Activated CD8-positive, alpha-beta memory T cell treated with anti-CD3 and anti-CD28 coated beads, Interleukin-2, amount 50 U/mL, for 48 hours (primary cell): ENCODE measurements at regions not wholly inside any gene's neighbourhood (a gene's known extent, or its start where the extent isn't known, plus 50 kb on each side); places are given as distances from the start of the nearest gene placed in this dataset.
"Not testable (repeated sequence)": the region's sequence is repeated elsewhere in the genome, so short reads cannot be mapped to it uniquely, and the experiment has no call there.

Source experiments
- DNase-seq: peaks from one replicate; pipeline ENCODE4 v3.0.0-alpha.2; 2020

DNA sequence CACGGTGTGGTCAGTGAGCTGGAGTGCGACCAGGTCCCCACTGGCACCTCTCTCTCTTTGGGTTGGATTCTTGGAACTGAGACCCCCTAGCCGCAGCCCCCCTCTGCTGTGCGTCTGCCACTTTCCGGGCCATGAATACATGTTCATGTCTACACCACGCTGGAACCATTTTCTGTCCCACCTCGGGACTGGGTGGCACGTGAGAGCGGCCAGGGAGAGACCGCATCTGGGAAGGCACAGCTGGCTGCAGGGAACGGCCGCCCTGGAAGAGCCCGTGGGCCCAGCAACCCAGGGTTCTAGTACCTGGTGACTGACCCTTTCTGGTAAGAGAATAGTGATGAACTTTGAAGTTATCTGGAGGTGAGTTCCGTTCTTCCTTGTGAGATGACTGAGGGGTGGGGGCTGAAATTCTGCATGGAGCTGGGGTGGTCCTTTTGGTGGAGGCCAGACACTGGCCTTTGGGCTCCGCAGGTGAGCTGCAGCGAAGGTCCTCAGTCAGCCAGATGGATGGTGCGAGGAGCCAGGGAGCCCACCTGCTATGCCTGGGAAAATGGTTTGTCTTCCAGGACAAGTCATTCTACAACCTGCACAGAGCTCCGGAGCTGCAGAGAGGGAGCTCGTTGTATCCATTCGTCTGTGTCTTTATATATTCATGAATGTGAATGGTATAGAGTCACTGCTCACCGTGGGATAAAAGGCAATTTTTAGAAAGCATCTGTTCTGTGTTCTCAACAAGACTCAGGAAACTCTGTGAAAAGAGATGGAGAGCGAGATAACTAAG lies 223.5 kb downstream of the NDUFA10 start:
- DNase-seq = peak; percentile 12

- DNase-seq = peak; percentile 8
Measured at GRCh38 chr2:239800785-239801386, 224.3 kb downstream of the NDUFA10 start.

GRCh38 chr2:239797316-239797715 lies 227.8 kb downstream of the NDUFA10 start:
- no peak for DNase-seq

DNA sequence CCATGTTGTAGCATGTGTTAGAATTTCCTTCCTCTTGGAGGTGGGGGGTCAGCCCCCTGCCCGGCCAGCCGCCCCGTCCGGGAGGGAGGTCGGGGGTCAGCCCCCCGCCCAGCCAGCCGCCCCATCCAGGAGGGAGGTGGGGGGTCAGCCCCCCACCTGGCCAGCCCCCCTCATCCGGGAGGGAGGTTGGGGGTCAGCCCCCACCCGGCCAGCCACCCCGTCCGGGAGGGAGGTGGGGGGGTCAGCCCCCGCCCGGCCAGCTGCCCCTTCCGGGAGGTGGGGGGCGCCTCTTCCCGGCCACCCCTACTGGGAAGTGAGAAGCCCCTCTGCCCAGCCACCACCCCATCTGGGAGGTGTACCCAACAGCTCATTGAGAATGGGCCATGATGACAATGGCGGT lies 229.4 kb downstream of the NDUFA10 start:
- not testable (repeated sequence) for DNase-seq

GRCh38 chr2:239793836-239794235 lies 231.3 kb downstream of the NDUFA10 start:
- peak; percentile 18 for DNase-seq

DNA sequence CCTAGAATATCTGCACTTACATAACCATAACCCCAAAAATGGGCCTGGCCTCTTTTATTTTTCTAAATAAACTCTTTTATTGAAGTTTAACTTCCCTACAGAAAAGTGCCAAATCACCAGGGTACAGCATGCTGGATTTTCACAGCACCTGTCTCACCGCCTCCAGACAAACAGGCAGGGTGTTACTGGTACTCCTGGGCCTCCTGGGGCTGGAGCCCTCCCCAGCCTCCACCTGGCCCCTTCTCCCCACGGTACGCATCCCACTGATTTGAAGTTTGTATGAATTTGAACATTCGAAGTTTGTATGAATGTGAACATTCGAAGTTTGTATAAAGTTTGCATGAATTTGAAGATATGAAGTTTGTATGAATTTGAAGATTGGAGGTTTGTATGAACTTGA lies 232.1 kb downstream of the NDUFA10 start:
- peak; percentile 10 for DNase-seq

DNA sequence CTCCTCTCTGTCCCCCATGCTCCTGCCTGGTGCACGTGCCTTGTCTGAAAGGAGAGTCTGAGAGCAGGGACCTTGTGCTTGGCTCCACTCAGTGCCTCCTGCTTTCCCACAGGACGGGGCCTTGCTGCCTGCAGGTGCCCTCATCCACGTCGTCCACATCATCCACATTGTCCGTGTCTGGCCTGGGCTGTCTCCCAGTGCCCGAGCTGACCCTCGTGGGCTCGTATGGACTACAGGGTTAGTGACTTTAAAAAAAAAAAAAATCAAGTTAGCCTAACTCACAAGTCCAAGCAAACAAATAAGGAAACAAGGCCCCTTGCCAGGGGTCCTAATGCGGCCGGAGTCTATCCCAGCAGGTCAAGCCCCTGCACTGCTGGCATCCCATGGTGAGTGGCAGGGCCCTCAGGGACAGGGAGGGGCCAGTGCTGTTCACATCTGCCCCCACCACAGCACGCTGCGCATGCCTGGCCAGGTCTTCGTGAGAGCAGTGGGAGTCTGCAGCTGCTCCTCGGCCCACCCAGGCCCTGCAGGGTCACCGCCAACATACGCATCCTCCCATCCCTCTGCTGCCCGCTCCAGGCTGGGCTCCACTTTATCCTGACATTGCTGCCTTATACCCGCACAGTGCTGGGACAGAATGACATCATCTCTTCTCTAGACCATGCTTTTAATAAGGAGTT lies 232.6 kb downstream of the NDUFA10 start:
- peak; percentile 30 for DNase-seq

DNA sequence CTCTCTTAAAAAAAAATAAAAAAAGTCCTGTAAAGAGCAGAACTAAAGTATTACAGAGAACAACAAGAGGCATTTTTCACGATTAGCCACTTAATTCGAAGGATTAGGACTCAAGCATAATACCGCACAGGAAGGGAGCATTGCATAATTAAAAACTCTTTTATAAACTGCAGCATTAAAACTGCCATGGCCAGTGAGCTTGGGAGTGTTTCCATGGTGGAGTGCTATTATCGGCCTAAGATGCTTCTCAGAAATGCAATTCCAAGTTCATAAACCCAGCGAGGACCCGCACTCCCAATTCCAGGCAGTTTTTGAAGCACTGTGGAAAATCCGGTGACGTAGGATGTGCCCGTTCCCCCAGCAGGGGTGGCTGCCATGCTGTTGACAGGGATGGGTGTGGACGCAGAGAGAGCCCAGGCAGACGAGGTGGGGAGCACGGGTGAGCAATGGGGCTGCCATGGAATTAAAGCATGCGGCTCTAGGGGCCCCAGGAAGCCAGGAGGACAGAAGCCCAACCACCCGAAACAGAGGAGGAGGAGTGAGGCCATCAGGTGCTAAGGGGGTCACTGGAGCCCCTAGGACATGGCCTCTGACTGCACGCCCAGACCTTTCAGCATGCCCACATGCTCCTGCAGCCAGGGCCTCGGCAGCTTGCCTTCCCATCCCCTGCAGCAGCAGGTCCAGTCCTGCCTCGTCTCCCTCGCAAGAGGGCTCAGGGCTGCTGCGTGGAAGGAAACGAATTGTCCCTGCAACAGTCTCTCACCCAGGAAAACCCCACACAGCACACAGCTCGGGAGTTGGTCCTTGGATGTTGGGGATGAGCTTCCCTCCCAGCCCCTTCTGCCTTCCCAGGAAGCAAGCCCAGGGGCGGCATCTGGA lies 233.4 kb downstream of the NDUFA10 start:
- DNase-seq = peak; percentile 20

GRCh38 chr2:239790721-239791120 lies 234.4 kb downstream of the NDUFA10 start:
- peak; percentile 30 for DNase-seq

GRCh38 chr2:239790313-239790712 lies 234.8 kb downstream of the NDUFA10 start:
- DNase-seq = peak; percentile 33

DNA sequence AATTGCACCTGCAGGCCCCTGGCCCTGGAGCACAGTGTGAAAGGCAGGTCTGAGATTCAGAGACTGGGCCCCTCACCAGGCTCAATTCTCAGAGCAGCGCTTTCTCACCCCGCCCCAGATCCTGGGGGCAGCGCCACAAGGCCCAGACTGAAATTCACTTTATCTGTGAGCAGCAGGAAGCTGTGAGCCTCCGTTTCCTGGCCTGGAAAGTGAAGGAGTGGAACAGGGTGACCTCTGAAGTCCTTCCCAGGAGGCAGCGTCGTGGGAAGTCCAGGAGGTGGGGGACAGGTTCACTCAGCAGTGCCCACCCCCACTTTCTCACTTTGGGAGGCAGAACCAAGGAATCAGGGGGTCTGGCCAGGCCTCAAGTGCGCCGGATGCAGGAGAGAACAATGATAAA lies 235.4 kb downstream of the NDUFA10 start:
- peak; percentile 13 for DNase-seq

DNA sequence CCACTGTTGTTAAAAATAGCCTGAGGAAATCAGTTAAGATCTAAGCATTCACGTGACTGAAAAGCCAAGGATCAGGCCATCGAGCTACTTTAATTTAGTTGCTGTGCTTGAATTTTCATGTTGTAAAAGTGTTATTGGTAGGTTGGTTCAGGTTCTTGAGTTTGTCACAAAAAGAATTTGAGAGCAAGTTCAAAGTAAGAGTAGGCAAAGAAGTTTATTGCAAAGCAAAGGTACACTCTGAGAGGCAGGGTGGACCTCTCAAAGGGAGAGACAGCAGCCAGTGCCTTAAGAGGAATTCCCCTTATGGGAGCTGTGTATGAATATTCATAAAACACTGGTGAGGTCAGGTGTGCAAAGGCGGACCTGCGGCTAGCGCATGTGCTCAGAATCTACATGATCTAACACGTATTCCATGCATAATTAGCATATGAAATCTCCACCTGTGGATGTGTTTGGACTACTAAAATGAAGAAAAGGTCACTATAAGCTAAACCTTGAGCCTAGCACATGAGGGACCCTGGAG lies 236.5 kb downstream of the NDUFA10 start:
- peak; percentile 7 for DNase-seq

DNA sequence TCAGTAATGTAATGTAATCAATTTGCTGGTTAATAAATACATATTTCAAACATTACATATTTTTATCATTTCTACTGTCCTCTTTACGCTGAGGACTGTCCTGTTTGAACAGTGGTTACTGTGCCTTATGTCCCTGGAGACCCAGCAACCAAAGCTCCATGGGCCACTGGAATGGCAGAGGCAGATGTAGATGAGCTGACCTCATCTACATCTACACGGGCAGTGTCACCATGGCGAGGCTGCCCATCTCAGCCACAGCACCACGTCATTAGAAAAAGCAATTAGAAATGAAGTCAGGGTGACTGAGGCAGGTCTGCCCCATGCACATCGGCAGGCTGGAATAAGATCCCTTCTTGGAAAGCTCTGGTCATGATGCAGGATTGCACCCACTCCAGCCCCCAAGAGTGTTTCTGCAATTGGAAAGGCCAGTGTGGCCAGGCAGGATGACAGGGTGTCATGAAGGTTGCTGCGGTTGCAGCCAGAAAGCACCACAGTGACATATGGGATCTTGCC lies 237.5 kb downstream of the NDUFA10 start:
- no peak for DNase-seq

DNA sequence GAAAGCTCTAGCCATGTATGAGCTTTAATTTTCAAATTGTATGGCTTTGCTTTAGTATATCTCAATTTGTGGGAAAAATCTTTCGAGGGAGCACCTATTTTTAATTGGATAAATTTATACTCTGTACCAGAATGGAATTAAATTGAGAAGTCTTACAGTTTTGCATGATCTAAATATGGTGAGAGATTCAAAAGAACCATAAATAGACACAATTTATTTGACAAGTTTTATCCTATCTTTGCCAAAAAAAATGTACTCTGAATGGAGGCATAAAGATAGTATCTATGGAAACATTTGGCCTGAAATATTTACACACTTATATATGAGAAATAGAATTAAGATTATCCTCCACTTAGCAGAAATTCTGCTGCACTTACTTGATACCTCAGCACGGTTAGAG lies 238.4 kb downstream of the NDUFA10 start:
- DNase-seq = no peak

DNA sequence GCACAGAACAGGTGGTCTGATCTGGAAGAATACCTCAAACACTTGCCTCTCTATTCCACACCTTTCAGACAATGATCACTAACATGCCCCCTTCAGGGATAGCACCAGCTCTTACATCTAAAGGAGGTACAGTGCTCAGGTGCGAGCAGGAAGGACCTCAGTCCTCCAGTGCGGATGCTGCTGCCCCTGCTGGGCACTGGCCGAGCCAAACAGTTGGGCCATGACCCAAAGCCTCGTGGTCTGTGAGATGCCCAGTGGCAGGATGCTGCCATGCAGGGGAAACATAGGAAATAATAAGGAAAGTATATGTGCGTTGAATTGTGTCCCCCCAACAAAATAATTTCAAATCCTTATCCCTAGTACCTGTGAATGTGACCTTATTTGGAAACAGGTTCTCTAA lies 243.7 kb downstream of the NDUFA10 start:
- peak; percentile 34 for DNase-seq

DNA sequence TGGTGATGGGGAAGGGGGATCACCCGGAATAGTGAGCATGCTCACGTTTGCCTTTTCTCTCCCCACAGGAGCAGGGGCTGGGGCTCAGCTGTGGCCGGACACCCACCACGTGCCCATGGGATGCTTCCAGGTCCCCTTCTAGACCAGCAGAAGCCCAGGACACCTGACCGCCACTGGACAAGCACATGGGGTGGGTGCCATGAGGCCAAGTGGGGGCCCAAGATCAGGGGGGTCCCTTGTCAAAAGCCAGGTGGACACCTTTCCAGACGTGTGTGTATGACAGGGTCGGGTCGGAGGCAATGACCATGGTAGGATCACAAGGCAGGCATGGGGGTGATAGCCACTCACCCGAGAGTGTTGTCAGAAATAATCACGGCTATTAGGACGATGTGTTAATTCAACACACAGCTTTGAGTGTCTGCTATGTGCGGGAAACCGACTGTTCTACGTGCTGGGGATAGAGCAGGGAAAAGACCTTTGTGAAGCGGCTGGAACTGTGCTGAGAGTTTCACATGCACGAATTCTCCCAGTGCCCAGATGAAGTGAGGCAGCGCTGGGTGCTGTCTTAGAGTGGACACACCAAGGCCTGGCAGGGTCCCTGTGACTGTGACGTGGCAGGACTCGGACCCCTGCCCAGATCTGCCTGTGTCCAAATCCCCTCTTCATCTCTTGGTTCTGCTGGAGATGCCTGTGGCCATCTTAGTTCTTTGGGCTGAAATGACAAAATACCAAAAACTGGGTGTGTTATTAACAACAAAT lies 244.7 kb downstream of the NDUFA10 start:
- DNase-seq = peak; percentile 17

- peak; percentile 18 for DNase-seq
Measured at GRCh38 chr2:239779584-239779983, 245.6 kb downstream of the NDUFA10 start.

GRCh38 chr2:239778861-239779558 lies 246.1 kb downstream of the NDUFA10 start:
- DNase-seq = peak; percentile 26

GRCh38 chr2:239778042-239778851 lies 246.9 kb downstream of the NDUFA10 start:
- peak; percentile 46 for DNase-seq

- DNase-seq = peak; percentile 8
Measured at GRCh38 chr2:239777219-239777618, 247.9 kb downstream of the NDUFA10 start.
